Activated CD4-positive, alpha-beta T cell treated with anti-CD3 and anti-CD28 coated beads, Interleukin-2, amount 50 U/mL, for 48 hours (primary cell): ENCODE measurements at regions not wholly inside any gene's neighbourhood (a gene's known extent, or its start where the extent isn't known, plus 50 kb on each side); places are given as distances from the start of the nearest gene placed in this dataset.

Experiments used
- DNase-seq, 2 experiments: peaks; one replicate each; pipeline ENCODE4 v3.0.0-alpha.2; 2020

DNA sequence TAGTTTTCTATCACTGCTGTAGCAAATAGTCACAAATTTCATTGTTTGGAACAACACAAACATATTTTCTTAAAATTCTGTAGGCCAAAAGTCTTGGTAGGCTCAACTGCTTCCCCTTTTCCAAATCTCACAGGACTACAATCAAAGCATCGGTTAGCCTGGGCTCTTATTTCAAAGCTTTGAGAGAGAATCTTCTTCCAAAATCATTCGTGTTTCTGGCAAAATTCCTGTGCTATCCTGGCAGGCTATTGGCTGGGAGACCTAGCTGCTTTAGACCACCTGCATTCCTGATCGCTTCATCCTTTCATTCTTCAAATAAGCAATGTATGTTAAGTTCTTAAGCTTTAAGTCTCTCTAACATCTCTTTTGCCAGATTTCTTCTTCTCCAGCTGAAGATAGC lies 629.8 kb upstream of the CDH18 start:
- no peak for DNase-seq

DNA sequence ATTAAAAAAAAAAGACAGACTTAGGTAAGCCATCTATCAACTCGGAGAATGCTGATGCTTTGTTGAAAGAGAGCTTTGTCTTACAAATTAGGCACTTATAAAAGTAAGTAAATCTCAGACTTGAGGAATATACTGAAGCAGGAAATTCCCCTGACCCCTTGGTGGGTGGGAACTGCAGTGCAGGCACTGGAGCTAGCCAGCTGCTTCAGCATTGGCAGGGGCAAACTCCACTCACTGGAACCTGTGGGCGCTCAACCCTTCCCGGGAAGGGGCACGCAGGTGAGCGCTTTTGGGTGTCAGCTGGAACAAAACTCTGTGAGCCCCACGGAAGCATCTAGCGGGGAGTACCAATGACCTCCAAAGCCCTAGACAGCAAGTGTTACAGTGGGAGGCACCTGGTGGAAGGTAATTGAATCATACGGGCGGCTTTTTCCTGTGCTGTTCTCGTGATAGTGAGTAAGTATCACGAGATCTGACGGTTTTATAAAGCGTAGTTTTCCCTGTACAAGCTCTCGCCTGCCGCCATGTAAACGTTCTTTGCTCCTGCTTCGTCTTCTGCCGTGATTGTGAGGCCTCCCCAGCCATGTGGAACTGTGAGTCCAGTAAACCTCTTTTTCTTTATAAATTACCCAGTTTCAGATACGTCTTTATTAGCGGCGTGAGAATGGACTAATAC lies 628.0 kb upstream of the CDH18 start:
- DNase-seq = no peak

DNA sequence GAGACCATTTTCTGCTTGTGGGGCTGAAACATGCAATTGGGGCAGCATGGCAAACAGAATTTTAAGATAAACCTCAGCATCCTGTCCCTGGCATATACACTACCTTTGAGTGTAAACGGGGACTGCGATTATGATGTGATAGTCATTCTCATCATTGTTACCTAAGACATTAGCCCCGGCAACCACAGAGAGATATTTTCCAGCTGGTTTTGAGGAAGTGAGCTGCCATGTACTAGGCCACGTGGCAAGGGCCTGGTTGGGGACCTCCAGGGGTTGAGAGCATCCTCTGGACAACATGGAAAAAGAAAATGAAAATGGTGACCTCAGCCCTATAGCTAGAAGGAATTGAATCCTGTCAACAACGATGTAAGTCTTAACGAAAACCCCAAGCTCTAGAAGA lies 623.6 kb upstream of the CDH18 start:
- DNase-seq = no peak

DNA sequence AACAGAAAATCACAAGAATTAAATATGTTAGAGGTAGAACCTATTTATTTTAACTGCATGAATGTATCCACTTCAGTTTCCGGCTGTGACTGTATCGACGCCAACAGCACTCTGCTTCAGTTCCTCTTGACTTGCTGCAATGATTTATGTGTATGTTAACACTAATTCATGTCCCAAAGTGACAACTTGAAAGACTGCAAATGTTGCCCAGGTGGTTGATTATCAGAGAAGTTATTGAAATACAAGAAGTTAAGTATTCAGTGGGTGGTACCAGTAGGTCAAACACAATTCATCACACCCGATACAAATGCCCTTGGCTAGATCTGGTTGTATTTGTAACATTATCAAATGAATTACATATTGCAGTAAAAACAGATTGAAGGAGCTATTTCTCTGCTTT lies 622.7 kb upstream of the CDH18 start:
- no peak for DNase-seq

DNA sequence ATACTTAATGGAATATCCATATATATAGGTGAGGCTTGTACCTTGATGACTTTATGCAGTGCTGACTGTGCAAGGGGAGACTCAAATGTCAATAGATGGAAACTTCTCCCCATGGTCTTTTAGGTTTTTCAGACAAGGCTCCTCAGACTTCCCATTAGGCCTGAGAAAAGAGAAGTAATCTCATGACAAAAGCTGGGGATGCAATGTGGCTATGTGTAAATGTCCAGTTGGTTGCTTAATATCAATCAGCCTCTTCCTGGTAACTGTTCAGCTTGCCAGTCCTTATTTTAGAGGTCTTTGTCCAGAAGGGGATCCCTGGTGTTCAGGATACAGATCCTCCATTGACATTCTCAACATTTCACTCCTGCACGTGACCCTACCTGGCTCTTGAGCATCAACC lies 621.1 kb upstream of the CDH18 start:
- no peak for DNase-seq

DNA sequence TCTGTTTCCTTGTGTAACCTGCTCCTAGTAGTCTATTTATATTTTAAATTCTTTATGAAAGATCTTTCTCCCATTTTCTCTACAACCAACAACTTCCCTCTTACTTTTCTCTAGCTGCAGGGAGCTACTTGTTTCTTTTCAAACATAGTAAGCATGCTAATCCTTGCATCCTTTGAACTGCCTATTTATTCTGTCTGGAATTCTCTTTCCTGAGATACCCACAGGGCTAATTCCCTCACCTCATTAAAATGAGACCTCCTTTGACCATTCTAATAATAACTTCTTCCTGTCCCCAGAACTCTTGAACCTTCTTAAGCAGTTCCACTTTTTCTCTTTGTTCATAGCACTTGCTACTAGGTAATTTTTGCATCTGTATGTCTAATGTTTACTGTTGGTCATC lies 620.6 kb upstream of the CDH18 start:
- no peak for DNase-seq

DNA sequence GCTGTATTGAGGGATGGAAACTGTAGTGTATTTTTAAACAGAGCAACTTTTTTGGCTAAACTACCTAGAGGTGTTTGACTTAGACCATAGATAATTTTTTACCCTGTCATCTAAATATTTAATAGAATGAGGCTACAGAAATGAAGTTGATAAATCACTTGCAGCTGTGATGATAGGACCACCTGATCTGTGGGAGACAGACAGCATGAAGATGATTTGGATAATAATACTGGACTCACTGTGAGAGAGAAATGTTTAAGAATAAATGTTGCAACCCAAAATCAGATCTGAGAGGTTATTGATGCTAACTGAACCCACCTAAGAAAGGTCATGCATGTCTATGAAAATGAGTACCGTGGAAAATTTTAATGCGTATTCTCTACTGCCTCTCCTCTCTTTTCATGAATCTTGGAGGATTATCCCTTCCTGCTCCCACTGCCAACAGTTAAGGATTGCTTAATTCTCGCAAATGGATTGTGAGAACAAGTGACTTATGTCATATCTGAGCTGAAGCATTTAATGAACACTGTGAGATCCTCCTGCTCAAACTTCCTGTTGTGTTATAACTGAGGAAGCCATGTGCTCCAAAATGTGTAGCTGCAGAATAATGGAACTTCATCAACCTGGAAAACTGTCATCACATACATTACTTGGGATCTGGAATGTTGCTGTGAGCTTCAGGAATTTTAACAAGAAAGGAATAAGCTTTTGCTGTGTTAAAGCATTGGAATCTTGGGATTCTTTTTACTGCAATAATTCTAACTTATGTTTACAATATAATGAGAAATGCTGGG lies 617.9 kb upstream of the CDH18 start:
- no peak for DNase-seq

DNA sequence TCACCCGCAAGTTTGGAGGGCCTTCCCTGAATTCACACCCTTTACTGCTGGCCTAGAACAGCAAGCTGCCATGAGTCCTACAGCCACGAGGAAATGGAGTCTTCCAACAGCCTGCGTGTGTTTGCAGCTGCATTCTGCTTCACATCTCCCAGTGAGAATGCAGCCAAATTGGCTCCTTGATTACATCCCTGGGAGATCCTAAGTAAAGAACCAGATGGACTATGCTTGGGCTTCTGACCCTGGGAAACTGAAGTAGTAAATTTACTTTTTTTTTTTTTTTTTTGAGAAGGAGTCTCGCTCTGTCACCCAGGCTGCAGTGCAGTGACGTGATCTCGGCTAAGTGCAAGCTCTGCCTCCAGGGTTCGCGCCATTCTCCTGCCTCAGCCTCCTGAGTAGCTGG lies 617.0 kb upstream of the CDH18 start:
- DNase-seq = no peak

DNA sequence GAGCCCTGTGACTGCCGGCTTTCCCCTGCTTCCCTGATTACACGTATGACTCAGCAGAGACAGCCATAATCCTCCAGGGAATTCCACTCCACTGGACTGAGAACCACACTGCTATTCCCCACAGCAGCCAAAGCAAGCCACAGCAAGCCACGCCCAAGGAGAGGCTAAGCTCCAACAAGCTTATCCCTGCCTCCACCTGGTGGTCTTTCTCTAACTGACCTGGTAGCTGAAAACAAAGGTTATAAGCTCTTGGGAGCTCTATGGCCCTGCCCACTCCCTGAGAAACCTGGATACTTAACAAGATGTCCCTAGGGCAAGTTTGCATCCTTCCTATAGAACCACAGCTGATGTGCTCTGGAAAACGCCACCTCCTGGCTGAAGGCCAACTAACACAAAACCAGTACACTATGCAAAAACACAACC lies 613.7 kb upstream of the CDH18 start:
- DNase-seq = no peak

DNA sequence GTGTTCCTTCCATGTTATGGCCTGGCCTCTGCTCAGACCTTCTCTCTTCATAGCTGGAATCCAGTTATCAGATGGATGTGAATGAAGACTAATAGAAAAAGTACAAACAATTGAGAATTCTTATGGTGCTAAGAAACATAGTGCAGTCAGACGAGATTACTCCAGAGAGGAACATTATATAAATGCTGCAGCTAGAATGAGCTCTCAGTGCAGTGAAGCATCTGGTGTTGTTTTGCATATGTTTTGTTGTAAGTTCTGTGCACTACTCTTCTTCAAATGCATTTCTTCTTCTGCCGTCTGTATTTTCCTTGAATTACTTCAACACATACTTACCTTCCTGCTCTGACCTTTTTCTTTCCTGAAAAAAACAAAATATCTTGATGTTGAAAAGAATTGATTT lies 602.4 kb upstream of the CDH18 start:
- DNase-seq = no peak

DNA sequence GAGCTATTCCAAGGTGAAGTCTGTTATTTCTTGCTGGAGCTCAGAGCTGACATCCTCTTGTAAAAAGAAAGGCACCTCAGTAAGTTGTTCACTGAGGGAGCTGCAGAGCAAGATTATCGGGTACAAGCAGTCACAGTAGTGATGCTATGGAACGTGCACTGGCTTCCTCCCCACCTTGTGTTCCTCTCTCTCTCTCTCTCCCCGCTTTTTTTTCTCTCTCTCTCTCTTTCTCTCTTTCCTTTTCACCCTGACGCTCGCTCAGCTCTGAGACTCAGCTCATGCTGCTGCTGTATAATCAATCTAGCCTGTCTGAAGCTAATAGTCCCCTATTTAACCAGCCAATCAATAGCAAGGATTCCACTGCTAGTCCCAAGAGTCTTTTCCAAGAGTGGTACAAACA lies 587.6 kb upstream of the CDH18 start:
- DNase-seq = no peak

DNA sequence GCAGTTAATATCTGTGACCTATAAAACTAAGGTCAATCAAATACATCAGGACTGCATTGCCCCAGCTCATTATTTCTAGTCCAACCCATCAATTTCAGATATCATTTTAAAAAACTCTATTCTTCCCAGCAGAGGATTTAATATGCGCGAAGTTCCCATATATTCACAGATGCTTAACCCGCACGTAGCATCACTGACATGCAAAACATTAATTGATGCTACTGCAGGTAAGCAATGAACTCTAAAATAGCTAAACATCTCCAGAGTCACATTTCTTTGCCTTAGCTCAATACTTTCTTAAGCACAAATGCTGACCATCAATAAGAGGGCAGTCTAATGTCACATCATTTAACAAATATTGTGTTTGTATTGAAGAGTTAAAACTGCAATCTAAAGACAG lies 586.6 kb upstream of the CDH18 start:
- DNase-seq = no peak

DNA sequence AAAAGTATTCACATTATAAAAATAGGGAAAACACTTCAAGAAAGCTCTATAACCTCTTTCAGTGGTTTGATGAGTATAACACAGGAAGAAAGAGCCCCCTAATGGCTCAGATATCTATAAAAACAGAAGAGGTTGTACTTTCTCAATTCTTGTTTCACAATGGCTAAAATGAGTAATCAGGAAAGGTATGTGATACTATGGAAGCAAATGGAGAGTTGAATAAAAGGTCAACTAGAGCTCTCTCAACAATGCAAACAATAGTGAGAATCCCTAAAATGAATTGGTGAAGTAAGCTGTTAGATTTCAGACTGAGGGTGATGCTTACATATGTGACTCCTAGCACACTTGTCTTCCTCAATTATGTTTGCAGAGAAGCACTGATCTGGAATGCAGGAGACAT lies 584.6 kb upstream of the CDH18 start:
- DNase-seq = no peak

DNA sequence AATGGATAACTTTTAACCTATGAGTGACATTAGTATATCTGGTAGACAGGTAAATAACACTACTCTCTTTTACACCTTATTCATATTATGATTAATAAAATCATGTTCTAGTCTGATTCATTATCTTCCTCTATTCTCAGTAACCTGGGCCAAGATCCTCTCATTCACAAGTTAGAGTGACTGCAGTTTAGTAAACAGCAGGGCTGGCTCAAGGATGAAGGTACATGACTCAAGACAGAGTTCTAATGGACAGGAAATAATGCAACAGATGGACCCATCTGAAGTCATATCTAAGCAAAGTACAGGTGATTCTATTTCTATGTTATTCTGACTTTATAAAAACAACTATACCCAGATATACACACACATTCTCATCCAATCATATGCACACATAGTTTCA lies 582.5 kb upstream of the CDH18 start:
- no peak for DNase-seq

DNA sequence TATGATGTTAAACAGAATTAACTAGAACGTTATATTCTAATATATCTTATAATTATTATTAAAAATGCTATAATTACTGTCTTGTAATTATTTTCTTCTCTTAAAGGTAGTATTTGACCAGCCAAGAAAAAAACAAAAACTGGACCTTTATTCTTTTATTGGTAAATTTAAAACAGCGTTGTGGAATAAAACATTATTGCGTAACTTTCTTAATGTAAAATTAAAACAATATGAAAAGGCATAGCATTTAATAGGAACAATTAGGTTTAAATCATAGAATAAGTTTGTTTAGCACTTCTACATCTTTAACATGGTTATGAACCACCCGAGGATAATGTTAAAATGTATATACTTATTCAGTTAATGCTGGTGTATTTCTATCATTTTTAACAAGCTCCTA lies 574.5 kb upstream of the CDH18 start:
- no peak for DNase-seq

DNA sequence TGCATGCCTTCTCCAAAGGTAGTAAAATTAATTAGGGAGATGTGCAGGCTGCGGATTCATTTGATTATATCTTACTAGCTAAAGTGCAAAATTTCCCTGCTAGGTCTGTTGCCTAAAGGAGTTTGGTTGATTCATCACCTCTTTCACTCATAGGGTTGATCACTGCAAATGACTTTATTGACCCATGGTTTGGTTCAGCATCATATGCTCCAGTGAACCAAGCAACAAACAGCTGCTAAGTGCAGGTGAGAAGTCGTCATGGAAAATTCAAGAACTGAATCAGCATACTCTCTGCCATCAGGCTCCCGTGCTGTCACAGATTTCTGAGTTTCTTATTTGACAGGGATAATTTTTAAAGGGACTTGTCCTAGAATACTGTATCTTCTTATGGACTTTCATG lies 571.8 kb upstream of the CDH18 start:
- no peak for DNase-seq

DNA sequence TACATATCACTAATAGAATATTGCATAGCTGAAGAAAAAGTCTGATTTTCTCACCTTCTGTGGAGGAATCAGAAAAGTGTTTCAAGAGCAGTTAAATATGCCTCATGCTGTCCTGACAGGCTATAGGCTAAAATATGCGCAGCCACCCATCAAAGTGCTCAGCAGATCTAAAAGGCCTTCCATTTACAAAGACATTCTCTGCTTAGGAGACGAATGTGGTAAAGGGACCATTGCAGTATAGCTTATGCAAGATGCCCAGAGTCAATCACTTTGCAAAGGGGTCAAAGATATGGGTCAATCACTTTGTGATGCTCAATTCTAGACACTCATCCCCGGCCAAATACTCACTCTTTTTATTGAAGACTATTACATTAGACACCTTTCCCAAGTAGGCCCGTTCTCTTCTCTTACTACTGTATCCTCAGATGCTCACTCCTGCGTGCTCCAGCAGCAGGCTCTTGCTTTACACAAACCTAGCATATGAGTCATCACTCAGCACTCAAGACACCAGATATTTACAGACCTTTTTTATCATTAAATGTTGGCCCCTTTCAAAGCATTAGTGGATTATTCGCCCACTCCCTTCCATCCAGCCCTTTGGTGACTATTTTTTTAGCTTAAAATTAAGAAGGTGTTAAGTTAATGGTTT lies 568.2 kb upstream of the CDH18 start:
- no peak for DNase-seq

DNA sequence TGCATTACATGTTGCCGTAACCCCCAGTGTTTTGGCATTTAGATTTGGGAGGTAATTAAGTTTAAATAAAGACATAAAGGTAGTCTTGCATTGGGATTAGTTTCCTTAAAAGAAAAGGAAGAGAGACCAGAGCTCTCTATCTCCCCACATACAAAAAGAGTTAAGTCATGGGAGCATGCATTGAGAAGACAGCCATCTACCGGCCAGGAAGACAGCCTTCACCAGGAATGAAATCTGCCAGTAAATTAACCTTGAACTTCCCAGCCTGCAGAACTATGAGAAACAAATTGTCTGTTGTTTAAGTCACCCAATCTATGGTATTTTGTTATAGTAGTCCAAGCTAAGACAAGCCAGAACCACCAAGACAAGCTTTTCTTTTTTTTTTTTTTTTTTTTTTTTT lies 567.0 kb upstream of the CDH18 start:
- DNase-seq = no peak

DNA sequence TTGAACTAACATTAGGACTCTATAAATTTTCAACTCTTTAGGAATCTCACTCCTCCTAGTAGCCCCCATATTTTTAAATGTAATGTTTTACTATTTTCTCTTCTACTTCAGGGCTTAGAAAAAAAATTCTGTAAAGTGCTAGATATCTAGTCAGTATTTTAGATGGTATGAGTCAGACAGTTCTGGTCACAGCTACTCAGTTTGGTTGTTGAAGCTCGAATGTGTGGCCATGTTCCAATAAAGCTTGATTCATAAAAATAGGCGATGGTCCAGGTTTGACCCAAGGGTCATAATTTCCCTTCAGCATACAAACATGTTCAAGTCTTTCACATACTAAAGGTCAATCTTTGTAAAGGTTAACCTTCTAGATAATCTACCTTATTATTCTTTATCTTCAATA lies 566.0 kb upstream of the CDH18 start:
- DNase-seq = no peak

DNA sequence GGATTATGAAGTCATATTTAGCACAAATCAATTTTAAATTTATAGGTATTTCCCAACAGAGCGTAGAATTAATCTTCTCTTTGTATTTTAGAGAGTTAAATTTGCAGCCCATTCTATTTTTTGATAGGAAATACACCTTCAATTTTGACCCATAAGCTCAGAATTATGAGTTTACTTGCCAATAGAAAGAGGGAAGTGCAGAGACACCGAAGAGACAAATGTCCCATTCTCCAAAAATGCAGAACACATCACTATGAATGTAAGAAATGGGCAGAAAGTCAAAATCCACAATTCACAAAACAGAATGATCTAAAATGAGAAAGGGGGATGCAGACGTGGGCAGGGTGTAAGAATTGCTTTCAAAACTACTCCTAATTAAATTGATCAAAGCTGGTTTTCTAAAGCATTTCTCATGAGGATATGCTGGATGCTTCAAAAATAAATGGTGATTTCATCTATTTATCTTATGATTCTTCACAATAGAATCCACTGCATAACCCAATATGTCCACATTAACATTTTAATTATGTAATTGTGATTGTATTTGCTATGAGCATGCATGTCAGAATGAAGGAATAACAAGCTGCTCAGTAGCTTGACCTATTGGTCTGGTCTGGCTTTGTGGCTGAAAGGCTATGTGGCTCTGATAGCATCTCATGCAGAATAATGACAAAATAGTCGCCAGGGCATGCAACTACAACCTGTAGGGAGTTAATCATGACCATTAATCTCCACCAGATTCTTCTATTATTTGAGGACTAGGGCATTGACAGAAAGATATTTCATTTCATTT lies 550.1 kb upstream of the CDH18 start:
- no peak for DNase-seq

DNA sequence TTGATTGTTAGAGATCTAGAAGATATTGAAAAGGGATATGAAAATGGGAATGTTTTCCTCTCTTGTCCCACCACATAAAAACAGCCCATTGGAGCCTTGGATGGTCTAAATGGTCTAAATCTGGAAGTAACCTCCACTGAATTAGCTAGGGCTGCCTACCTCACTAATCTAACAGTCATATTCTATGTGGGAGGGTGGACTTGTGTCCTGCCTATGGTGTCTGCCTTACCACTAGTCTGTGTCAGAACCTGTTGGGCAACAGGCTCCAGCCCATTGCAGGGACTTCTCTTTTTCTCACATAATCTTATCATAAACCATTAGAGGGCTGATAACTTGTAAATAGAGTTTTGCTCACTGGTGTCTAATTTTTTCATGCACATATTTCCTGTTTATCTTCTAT lies 548.8 kb upstream of the CDH18 start:
- DNase-seq = no peak

DNA sequence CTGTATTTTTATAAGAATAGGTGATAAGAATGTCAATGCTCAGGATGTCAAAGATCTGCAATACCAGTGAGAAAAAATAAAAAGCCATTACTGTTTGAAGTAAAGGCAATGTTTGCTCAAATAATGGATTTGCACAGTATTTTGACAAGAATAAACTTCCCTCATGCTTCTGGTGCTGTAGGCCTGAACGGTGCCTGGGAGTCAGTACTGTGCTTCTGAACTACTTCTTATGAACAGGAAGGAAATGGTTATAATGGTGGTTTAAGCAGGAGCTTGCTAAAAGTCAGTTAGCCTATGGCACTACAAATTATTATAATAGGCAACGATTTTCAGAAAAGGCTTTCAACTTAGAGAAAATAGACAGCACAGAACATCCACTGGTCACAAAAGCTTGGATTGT lies 548.3 kb upstream of the CDH18 start:
- DNase-seq = no peak

DNA sequence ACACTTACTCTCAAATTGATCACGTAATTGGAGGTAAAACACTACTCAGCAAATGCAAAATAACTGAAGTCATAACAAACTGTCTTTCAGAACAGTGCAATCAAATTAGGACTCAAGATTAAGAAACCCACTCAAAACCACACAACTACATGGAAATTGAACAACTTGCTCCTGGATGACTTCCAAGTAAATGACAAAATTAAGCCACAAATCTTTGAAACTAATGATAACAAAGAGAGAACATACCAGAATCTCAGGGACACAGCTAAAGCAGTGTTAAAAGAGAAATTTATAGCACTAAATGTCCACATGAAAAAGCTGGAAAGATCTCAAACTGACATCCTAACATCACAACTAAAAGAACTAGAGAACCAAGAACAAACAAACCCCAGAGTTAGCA lies 540.5 kb upstream of the CDH18 start:
- no peak for DNase-seq
